ENCODE measurements at regions not wholly inside any gene's neighbourhood (a gene's known extent, or its start where the extent isn't known, plus 50 kb on each side); places are given as distances from the start of the nearest gene placed in this dataset.

GRCh38 chr6:12353731-12354130 lies 63.6 kb downstream of the EDN1 start:
- Mint-ChIP-seq H3K4me1 (ENCODE audit: low read depth, unreplicated experiment) (peaks cover 24% of the 10 kb centered on the region), H3K27me3 (ENCODE audit: insufficient read depth, unreplicated experiment) (no peaks in the 10 kb centered on the region), H3K27ac (ENCODE audit: unreplicated experiment) (no peak overlapping the region), H3K4me3 (ENCODE audit: unreplicated experiment) (no peak overlapping the region), H3K36me3 (ENCODE audit: insufficient read depth, unreplicated experiment) (peaks cover 3% of the 10 kb centered on the region), H3K9me3 (ENCODE audit: unreplicated experiment) (peaks cover 51% of the 10 kb centered on the region)
- Histone ChIP-seq H3K4me1 (peaks cover 20% of the 10 kb centered on the region), H3K4me3 (ENCODE audit: low read depth, low read length) (no peak overlapping the region), H3K27me3 (replicated peaks; ENCODE audit: control insufficient read depth, insufficient read depth, low read length) (no peaks in the 10 kb centered on the region), H3K36me3 (ENCODE audit: control insufficient read depth, insufficient read depth, low read length) (no peaks in the 10 kb centered on the region; the same call in 1 of the 2 replicates), H3K9me3 (peaks cover 35% of the 10 kb centered on the region)
- ChIA-PET CTCF (no interaction called here), POLR2A (no interaction called here)
- intact Hi-C loops (cut with micrococcal nuclease; ENCODE audit: unreplicated experiment): no loop called here
- no TSS peak for BruUV-seq (replicated peaks)
- no peak for DNase-seq
- no peak for TF ChIP-seq CTCF (IDR thresholded peaks at IDR 0.05; ENCODE audit: insufficient read depth in 1 of 2, low read depth in 1 of 2, low read length in 1 of 2, severe bottlenecking in 1 of 2, unreplicated experiment in 1 of 2)

- Mint-ChIP-seq H3K27ac (ENCODE audit: unreplicated experiment) (no peak overlapping the region), H3K4me1 (ENCODE audit: low read depth, unreplicated experiment) (peaks cover 16% of the 10 kb centered on the region), H3K9me3 (ENCODE audit: unreplicated experiment) (peaks cover 43% of the 10 kb centered on the region), H3K27me3 (ENCODE audit: insufficient read depth, unreplicated experiment) (no peaks in the 10 kb centered on the region), H3K4me3 (ENCODE audit: unreplicated experiment) (no peak overlapping the region), H3K36me3 (ENCODE audit: insufficient read depth, unreplicated experiment) (no peaks in the 10 kb centered on the region)
- intact Hi-C loops (cut with micrococcal nuclease; ENCODE audit: unreplicated experiment): no loop called here
- Histone ChIP-seq H3K4me1 (peaks cover 20% of the 10 kb centered on the region), H3K36me3 (ENCODE audit: control insufficient read depth, insufficient read depth, low read length) (no peaks in the 10 kb centered on the region; the same call in 1 of the 2 replicates), H3K27me3 (replicated peaks; ENCODE audit: control insufficient read depth, insufficient read depth, low read length) (no peaks in the 10 kb centered on the region), H3K4me3 (ENCODE audit: low read depth, low read length) (no peak overlapping the region), H3K9me3 (peaks cover 27% of the 10 kb centered on the region)
- DNase-seq: no peak
- ChIA-PET POLR2A (no interaction called here), CTCF (no interaction called here)
- BruUV-seq (replicated peaks): no TSS peak
- no peak for TF ChIP-seq CTCF (IDR thresholded peaks at IDR 0.05; ENCODE audit: insufficient read depth in 1 of 2, low read depth in 1 of 2, low read length in 1 of 2, severe bottlenecking in 1 of 2, unreplicated experiment in 1 of 2)
Measured at GRCh38 chr6:12354499-12354898, 64.3 kb downstream of the EDN1 start.

- ChIA-PET POLR2A (no interaction called here), CTCF (no interaction called here)
- Mint-ChIP-seq H3K4me1 (ENCODE audit: low read depth, unreplicated experiment) (peaks cover 11% of the 10 kb centered on the region), H3K27me3 (ENCODE audit: insufficient read depth, unreplicated experiment) (no peaks in the 10 kb centered on the region), H3K27ac (ENCODE audit: unreplicated experiment) (no peak overlapping the region), H3K36me3 (ENCODE audit: insufficient read depth, unreplicated experiment) (no peaks in the 10 kb centered on the region), H3K4me3 (ENCODE audit: unreplicated experiment) (no peak overlapping the region), H3K9me3 (ENCODE audit: unreplicated experiment) (peaks cover 34% of the 10 kb centered on the region)
- Histone ChIP-seq H3K36me3 (ENCODE audit: control insufficient read depth, insufficient read depth, low read length) (no peaks in the 10 kb centered on the region; the same call in 1 of the 2 replicates), H3K9me3 (peaks cover 24% of the 10 kb centered on the region), H3K4me1 (peaks cover 26% of the 10 kb centered on the region), H3K27me3 (replicated peaks; ENCODE audit: control insufficient read depth, insufficient read depth, low read length) (no peaks in the 10 kb centered on the region), H3K4me3 (ENCODE audit: low read depth, low read length) (no peak overlapping the region)
- no peak for TF ChIP-seq CTCF (IDR thresholded peaks at IDR 0.05; ENCODE audit: insufficient read depth in 1 of 2, low read depth in 1 of 2, low read length in 1 of 2, severe bottlenecking in 1 of 2, unreplicated experiment in 1 of 2)
- intact Hi-C loops (cut with micrococcal nuclease; ENCODE audit: unreplicated experiment): no loop called here
- DNase-seq: no peak
- no TSS peak for BruUV-seq (replicated peaks)
Measured at GRCh38 chr6:12355354-12355753, 65.2 kb downstream of the EDN1 start.
